Stimulated activated CD8-positive, alpha-beta memory T cell treated with anti-CD3 and anti-CD28 coated beads, Interleukin-7, amount 100 ng/mL, for 1 hour (primary cell): ENCODE measurements at regions not wholly inside any gene's neighbourhood (a gene's known extent, or its start where the extent isn't known, plus 50 kb on each side); places are given as distances from the start of the nearest gene placed in this dataset.

Experiments
- DNase-seq, 2 donors: peaks; one replicate each; pipeline ENCODE4 v3.0.0-alpha.2; 2020; ENCODE audit warnings: low read depth in 2 of 2

DNA sequence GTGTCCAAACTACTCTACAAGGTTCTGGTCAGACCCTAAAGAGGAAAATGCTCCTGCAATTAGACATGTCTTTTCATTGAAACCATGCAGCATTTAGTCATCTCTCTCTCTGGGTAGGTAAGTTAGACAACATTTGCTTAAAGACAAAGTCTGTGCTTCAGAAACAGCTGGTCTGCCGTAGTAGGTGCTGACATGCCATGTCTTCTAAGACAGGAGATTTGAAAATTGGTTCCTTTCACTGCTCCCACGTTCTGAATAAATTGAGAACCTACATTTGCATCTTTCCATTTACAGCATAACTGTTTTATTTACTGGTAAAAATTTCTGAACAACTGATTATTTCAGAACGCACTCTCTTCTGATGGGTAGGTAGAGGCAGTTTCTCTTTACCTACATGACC, 494.0 kb downstream of the EFNB2 start:
- DNase-seq = no peak

- DNase-seq = no peak
Measured at GRCh38 chr13:106038752-106039151, 496.7 kb downstream of the EFNB2 start.

DNA sequence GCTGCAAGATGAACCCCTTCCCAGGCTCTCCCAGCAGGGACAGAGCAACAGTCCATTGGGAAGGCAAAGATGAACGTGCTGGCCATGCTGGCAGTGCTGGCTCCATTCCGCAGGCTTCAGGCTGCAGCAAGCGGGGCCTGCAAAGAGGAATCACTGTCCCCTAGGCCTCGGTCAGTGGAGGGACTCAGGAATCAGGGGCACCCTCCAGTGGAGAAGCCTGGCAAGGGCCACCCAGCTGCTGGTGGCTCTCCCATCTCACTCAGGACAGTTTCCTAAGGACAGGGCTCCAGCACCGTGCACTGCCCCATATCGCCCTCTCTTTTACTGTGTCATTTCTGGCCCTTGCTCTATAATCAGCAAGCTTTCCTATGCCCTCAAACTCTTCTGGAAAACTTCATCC, 498.6 kb downstream of the EFNB2 start:
- DNase-seq = no peak

GRCh38 chr13:106034201-106034600, 501.3 kb downstream of the EFNB2 start:
- DNase-seq = no peak

DNA sequence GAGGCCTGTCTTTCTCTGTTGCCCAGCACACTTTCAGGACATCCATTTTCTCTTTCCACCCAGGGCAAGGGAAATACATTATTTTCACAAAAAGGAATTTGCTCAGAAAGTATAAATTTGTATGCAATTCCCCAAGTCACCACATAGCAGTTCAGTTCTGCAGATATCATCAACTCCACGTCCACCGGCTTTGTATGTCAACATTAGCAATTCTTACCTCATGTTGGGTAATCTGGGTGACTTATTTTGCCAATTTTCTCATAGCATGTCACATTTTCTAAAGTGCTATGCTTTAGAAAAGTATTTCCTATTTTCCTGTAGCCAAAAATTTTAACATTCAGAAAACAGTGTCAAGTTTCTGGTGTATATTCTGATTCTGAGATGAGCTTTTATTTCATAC, 501.8 kb downstream of the EFNB2 start:
- DNase-seq = no peak

GRCh38 chr13:106032441-106032840, 503.0 kb downstream of the EFNB2 start:
- DNase-seq = no peak

DNA sequence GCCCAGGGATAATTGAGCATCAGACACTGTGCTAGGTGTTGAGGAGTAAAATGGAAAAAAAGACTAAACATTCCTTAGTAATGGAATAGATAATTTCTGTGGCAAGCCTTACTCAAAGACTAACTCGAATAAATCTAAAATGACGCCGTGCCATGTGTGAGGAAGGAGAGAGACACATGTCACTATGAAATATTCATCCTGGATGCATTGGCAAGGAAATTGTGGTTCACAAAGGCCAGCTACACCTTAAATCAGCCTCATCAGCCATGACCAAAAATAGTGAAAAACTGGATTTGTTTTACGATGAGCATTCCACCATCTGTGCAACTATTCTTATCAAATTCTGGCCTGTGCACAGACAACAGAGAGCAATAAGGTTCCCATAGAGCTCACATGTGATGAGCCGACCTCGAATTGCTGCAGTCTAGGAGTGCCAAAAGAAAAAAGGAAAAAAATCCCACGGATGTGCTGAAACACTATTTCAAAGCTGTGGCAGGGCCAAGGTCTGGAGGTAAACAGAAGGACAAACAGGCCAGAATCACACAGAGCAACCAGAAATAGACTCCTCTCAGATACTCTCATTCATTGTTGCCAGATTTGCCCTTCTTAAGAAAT, 505.7 kb downstream of the EFNB2 start:
- DNase-seq = no peak

- no peak for DNase-seq
Measured at GRCh38 chr13:106028911-106029310, 506.6 kb downstream of the EFNB2 start.

- no peak for DNase-seq
Measured at GRCh38 chr13:106011600-106011999, 523.9 kb downstream of the EFNB2 start.

- no peak for DNase-seq
Measured at GRCh38 chr13:106010836-106011235, 524.6 kb downstream of the EFNB2 start.

DNA sequence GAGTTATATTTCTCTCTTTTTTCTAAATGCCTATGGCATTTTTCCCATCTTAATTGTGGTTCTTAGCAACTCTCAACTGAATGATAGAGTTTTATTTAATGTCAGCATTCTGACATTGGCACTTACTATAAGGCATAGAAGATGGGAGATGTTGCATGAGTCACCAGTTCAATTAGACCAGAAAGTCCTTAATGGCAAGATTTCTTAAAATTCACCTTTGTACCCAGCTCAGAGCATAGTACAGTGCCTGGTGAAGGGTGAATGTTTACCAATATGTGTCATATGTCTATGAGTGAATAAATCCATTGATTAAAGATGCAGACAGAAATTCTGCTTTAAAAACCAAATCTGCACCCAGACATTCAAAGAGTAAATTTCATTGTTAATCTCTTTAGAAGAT, 526.9 kb downstream of the EFNB2 start:
- no peak for DNase-seq

GRCh38 chr13:106007156-106007555, 528.3 kb downstream of the EFNB2 start:
- no peak for DNase-seq

DNA sequence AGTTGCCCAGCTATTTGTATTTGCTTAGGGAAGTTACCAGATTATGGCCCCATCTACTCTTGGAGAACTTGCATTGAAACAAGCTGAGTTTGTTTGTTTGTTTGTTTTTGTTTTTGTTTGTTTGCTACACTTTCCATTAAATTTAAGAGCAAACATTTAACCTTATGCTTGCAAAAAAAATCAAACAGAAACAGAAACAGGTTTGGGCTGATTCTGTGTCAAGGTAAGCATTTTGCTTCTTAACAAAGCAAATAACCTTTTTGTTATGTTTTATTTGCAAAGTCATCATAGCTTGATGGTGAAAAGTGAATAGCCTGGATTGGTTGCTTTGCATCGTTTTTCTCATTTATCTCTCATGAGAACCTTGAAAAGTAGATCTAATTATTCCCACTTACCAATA, 531.8 kb downstream of the EFNB2 start:
- DNase-seq = no peak

- no peak for DNase-seq
Measured at GRCh38 chr13:106001443-106001842, 534.0 kb downstream of the EFNB2 start.

DNA sequence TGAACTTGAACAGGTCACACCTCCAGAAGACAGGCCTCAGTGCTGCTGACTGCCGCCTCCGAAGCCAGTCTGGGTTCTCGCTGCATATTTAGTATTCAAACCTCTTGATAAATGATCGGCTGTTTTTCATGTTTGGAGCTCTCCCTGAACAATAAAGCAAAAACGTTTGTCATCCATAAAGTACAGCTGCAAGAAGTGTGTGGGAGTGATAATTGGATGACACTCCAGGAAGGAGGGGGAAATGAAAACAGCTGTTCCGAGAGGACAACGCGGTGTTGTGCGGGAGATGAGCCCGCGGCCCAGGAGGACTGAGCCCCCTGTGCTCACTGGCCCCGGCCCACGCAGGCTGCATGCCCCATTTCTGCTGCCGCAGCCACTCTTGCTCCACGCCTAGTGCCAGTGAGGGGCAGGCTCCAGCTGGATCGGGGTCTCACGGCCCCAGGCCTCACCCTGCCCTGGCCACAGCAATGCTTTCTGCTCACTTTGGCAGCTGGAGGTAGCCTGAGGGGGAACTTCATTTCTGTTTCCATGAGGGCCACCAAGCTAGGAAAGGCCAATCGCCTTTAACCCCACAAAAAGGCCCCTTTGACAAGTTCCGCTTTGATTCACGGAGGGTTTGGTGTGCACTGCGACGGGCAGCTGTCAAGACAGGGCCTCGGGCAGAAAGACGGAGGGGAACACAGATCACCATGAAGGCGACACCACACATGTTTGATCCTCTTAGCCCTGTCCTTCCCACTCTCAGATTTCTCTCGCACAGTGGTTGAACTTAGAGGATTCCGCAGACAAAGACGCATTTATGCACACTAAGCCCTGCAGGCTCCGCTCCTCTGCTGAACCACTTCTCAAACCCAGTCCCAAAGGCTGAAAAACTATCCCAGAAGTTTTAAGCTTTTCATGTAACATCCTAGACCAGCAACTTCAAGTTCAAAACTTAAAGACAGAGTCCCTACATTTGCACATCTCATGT, 537.6 kb downstream of the EFNB2 start:
- DNase-seq = no peak

GRCh38 chr13:105996391-105997025, 539.0 kb downstream of the EFNB2 start:
- no peak for DNase-seq

DNA sequence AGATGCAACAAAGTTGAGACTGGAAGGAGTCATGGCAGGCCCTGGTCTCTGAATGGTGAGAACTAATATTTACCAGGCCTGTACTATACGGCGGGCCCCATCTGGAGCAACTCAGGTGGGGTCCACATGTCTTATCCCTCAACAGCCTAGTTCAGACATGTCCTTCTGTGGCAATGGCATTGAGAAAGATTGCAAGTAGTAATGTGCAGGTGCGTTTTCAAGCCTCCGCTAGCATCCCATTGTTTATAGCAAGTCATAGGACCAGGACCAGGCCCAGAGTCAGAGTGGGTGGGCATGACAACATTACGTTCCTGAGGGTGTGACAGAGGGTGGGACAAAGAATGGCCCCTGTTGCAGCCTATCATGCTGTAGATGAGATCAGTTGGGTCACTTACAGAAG, 541.1 kb downstream of the EFNB2 start:
- no peak for DNase-seq

DNA sequence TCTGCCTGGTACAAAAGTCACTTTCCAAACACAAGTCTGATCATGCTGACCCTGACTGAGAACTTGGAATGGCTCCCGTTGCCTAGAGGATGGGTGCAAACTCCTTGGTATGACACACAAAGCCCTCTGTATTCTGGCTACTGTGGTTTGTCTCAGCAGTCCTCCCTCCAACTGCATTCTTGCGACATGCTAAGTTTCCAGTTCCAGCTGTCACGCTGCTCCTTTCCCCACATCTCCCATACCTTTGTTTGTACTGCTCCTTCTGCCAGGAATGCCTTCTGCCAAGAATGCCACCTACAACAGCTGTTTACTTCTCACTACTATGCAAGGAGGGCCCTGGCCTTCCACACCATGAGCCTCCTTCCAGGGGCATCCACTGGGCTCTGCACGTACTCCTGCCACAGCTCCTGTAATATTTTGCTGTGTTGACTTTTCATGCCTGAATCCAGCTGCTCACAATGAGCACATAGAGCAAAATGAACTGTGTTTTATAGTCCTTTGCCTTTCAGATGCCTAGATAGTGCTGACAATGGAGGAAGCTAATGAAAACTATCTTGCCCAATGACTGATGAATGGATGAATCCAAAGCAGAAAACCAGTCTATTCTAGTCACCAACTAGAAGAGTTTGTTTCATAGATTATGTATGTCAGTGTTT, 543.7 kb downstream of the EFNB2 start:
- no peak for DNase-seq

DNA sequence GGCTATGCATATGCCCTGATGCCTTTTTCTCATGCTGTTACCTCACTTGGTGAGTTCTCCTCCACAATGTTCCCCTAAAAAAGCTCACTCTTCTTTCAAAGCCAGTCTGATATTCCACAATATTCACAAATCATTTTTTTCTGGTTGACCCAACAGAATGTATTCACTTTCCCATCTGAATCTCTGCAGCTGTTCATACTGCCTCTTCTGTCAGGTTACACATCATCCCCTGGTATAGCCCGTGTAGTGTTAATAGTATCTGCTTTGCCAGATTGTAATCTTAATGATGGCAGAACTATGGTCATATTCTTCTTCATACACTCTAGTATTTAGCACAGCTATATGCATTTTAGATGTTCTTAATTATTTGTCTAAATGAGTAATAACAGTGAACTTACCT, 544.3 kb downstream of the EFNB2 start:
- no peak for DNase-seq

DNA sequence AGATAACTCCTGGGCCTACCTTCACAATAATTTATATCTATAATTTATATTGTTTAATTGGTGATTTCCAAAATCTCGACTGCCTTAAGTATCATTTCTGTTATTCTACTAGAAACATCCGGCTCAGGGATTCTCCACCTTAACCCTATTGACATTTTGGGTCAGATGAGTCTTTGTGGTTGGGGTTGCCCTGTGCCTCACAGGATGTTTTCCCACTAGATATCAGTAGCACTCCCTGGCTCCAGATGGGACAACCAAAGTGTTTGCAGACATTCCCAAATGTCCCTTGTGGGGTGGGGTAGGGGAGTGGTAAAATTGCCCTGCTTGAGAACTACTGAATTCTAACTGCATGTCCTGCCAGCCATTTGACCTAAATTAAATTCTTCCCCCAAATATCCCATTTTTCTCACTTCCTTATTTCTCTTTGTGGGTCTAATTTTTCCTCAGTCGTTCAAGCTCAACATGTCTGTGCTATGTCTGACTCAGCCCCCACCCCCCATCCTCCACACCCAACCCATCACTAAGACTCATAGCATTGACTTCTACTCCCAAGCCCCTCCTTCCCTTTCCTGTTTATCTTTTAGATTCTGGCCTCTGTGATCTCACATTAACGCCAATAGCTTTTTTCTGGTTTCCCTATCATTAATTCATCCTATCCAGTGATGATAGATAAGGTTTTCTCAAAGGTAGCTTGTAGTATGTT, 545.1 kb downstream of the EFNB2 start:
- DNase-seq = no peak

DNA sequence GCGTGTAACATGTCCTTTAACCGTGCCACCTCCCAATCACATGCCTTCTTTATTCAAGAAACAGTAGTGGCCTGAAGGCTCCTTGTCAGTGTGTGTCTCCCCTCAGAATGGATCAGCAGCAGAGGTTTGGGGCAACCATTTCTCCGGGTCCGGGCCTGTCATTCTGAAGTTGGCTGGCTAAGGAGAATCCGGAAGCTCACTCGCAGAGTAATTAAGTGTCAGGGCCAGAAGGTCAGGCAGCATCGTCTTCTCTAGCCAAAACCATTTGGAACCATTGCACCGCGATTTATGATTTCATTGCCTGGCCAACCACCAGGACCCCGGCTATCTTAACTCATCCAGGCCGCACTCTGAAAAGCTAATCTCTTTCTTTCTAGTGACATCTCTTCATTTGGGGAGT, 550.8 kb downstream of the EFNB2 start:
- no peak for DNase-seq

- DNase-seq = no peak
Measured at GRCh38 chr13:105984236-105984635, 551.2 kb downstream of the EFNB2 start.
